GM18870 (cell line): ENCODE measurements at regions not wholly inside any gene's neighbourhood (a gene's known extent, or its start where the extent isn't known, plus 50 kb on each side); places are given as distances from the start of the nearest gene placed in this dataset.
A peak's percentile ranks its signal among the peaks of the same experiment; 100 is the strongest.

Experiments used
- ATAC-seq: cut with Tn5 transposase; IDR thresholded peaks from one replicate; pipeline ENCODE4 v1.9.1; 2021; ENCODE audit warnings: moderate library complexity; ENCODE audit not compliant: unreplicated experiment

DNA sequence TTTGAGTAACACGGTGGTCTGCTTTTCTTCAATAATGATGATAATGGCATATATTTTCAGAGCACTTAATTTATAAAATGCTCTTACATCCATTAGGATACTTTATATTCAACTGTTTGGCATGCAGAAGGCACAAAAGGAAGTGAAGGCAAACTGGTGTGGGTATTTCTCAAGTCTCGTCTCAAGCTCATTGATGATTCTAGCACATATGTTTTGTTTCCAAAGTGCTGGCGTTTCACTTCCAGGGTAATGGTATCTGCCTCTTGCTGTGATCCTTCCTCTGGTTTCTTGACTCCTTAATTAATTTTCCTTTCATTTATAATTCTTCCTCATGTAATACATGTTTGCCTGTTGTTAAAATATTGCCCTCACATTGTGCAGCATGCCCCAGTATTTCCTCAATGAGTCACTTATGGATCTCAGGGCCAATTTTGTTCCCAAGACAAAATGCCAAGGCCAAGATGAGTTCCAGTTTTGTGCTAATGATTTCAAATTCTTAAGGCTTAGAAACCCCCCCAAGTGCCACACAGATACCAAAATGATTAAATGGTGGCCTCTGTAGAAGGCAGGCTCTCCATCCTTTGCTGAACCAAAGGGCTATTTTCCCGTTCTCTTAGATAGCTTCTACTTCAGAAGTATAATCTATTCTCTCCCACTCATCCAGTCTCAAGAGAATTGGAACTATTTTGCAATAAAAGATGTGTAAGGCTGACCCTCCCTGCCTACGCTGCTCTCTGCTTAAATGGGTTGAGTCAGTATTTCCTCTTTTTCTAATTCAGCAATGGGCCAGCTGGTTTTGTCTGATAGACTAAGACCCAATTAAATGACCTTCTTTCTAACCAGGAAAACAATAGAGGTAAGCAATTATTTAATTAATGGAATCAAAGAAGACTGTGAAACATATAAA is 171.2 kb downstream of the ZNF365 start:
- no peak for ATAC-seq

DNA sequence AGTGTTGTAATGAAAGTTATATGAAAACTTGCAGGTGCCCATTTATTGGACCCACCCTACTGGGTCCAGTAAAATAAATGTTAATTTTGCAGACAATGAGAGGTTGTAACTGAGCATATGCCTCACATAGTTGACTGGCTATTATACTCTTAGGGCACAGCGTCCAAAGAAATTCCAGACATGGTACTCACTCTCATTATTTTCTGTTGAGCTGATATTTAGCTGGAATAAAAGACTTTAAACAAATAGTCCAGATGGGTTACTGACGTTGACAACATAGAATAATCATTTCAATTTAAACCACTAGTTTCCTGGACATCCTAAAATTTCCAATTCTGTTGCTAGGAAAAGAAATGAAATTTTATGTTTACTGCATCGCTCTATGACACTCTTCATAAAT is 174.5 kb downstream of the ZNF365 start:
- ATAC-seq: no peak

DNA sequence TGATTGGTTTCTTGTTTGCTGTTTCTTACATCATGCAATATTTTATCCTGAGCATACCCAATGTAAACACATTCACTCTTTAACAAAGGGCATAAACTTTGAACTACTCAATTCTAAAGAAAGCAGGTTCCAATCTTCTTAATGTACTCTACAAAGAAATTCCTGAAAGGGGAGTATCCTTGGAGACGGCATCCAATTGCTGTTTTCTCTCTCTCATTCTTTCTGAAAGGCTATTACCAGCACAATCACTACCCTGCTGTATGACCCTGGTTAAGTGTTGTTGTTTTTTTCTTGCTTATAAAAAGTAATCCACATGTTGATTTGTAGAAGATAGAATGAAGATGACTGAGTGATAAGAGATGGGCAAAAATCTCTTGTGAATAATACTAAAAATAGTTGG is 176.0 kb downstream of the ZNF365 start:
- no peak for ATAC-seq

DNA sequence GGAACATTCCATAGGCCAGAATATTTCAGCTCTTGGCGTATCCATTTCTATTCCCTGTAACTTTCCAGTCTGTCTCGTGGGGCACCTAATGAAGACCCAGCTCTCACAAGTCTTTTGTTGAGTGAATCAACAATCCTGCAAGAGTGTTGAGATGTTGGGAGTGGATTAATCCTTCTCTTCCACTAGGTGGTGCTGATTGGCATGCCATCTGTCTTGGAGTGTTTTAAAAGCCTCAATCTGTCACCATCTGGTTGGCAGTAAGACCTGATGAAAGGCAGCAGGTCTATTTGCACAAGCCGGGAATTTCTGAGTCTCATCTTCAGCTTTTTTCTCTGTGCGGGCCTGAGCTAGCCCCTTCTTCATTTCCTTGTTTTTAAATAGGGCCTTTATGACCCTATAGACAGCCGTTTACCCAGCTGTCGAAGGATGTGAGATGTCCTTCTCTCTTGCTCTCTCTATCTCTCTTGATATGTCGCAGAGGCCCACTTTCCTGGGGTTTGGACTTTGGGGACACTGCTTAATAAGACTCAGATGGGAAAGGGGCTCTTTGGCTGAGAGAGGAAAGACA is 180.5 kb downstream of the ZNF365 start:
- peak; percentile 76 for ATAC-seq

GRCh38 chr10:62559481-62560200 is 185.5 kb downstream of the ZNF365 start:
- no peak for ATAC-seq

DNA sequence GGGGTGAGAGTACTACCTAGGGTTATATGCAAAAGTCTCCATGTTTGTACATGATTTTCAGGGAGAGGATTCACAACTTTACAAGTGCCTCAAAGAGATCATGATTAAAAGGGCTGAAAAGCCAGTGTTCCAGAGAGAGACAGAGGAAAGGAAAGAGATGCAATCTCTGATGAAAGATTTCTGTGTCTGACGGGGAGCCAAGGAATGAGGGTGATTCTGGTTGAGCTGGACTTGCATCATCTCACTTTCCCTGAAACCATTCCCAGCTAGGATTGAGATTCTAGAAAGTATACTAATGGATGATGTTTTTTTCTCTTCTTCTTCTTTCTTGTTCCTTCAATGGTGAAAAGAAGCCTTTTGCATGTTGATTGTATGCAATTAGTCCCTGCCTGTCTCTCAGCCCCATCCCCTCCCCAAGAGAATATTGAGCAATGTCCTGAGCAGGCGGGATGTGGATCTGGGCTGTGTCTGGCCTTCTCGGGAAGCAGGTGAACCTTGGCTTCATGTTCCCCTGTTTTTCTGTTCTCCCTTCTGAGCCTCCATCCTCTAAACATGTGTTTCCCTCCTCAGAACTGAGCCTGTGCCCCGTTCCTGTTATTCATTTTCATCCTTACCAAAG is 186.1 kb downstream of the ZNF365 start:
- ATAC-seq: no peak

DNA sequence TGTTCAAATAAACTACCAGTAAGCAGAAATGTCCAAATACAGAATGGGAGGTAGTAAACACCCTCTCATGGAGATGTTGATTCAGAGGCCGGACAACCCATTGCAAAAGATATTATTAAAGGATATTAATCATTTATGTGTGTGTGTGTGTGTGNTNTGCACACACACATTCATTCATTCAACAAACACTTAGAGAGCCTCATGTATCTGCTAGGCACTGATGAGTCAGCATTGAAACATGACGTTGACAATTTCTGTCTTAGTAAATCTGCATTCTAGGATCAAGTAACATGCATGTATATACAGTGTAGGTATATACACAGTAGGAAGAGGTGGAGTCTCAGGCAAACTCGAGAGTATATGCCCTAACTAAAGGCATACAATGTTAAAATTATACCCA is 187.0 kb downstream of the ZNF365 start:
- ATAC-seq: no peak

DNA sequence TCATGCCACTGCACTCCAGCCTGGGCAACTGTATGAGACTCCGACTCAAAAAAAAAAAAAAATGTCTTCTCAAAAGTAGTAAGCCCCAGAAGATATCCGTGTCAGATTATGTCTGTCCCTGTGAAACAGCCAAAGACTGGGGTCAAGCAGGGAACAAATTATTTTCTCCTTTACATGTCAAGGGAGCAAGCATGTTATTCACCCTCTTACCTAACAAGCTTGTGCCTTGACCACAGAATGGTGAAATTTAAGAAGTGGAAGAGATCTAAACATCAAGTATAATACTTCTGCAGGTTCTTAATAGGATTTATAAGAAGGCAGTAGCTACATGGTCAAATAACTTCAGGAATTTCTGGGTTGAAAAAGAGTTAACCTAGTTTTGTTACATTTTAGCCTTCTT is 187.9 kb downstream of the ZNF365 start:
- ATAC-seq: no peak

GRCh38 chr10:62562795-62563194 is 188.6 kb downstream of the ZNF365 start:
- ATAC-seq: no peak

GRCh38 chr10:62573929-62574328 is 199.8 kb downstream of the ZNF365 start:
- no peak for ATAC-seq

GRCh38 chr10:62577076-62577475 is 202.9 kb downstream of the ZNF365 start:
- ATAC-seq: no peak

DNA sequence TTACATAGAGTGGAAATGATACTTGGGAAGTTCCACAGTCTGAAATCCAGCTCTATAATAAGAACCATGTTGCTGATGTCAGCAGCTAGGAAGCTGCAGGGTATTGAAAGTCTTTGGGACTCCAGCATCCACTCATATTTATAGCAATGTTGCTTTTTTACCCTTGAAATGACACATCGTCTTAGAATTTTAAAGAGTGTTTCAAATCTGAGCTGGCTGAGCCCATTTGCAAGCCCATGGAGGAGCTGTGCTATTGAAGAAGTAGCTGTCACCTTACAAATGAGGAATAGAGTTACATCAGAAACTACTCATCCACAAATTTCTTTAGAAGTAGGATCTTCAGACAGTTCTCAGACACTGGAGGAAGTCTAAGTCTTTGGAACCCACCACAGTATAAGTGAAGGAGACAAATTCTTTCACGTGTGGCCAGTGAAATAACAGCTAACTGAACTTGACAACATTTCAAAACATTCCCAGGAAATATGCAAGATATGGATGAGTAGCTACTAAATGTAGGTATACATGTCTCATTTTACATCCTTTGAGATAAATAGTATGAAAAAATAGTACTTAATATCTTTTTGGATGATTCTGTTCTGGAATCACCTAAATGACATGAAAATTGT is 203.6 kb downstream of the ZNF365 start:
- ATAC-seq: no peak

- ATAC-seq: no peak
Observed at GRCh38 chr10:62578301-62578700, 204.1 kb downstream of the ZNF365 start.

DNA sequence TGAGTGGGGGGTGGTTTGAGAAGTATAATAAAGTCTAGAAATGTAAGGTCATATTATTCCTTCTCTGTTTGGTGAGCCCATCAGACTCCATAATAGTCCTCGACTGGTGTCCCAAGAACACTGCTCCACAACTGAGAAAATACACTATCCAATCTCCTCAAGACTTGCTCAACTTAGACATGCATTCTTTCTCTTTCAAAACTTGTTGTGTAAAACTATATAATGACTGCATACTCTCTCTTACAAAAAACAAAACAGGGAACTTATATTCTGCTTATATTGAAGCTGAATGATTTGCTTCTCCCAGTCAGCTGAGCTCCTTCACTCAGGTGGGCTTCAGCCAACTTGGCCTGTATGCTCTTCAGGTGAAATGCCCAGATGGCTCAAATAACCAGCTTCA is 204.7 kb downstream of the ZNF365 start:
- no peak for ATAC-seq

- ATAC-seq: no peak
Observed at GRCh38 chr10:62580396-62580795, 206.2 kb downstream of the ZNF365 start.

GRCh38 chr10:62581351-62581750 is 207.2 kb downstream of the ZNF365 start:
- no peak for ATAC-seq

GRCh38 chr10:62582101-62582705 is 208.0 kb downstream of the ZNF365 start:
- ATAC-seq: no peak

DNA sequence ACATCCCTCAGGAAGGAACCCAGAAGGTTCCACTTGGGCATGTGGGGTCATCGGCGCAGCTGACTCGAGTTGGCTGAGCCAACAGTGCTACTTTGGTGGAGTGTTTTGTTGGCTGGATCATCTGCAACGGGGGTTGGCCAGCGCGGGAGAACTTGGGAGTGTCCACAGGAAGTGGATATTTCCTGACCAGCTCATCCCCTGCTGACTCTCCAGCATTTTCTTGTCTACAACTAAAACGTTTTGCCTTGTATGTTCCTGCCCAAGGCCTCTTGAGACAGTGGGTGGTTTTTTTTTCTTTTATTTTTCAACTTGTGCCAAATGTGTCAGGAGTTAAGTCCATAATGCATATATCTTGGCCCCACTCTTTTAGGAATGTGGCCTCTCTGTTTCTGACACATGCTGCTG is 208.6 kb downstream of the ZNF365 start:
- no peak for ATAC-seq

- ATAC-seq: no peak
Observed at GRCh38 chr10:62583876-62584615, 209.9 kb downstream of the ZNF365 start.

DNA sequence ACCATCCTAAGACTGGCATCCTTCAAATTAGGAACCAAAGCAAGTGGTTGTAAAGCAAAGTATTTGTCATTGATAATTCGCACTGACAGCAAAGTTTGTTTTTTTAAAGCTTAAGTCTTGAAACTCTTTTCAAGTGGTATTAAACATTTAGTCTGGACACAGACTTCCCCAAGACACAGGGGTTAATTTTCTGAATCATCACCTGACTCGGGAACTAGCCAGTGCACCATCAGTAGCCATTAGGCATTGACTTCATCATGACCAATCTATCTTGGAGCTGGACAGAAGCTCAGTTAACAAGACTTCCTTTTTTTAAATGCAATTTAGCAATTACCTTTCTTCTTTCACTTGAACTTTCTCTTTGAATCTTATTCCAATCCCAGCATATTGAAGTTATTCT is 210.6 kb downstream of the ZNF365 start:
- ATAC-seq: no peak
